Stimulated activated naive CD8-positive, alpha-beta T cell treated with anti-CD3 and anti-CD28 coated beads, Interleukin-15, amount 100 ng/mL, for 72 hours (primary cell): ENCODE measurements at regions not wholly inside any gene's neighbourhood (a gene's known extent, or its start where the extent isn't known, plus 50 kb on each side); places are given as distances from the start of the nearest gene placed in this dataset.
A peak's percentile ranks its signal among the peaks of the same experiment; 100 is the strongest.
"Not testable (repeated sequence)": the region's sequence is repeated elsewhere in the genome, so short reads cannot be mapped to it uniquely, and the experiment has no call there.

Experiments
- ATAC-seq: fragments of 150-1000 bp; cut with Tn5 transposase; 2 replicates; pipeline ENCODE4 v1.10.0; 2021; ENCODE audit warnings: mild to moderate bottlenecking, moderate library complexity
- DNase-seq, 2 donors: peaks; one replicate each; pipeline ENCODE4 v3.0.0; 2021 to 2022
- H3K27ac Mint-ChIP-seq, 2 donors: one replicate each; pipeline ENCODE4 v1.8.0; 2022; ENCODE audit warnings: mild to moderate bottlenecking in 2 of 2, mixed read lengths in 2 of 2, moderate library complexity in 2 of 2
- H3K27me3 Mint-ChIP-seq: one replicate; pipeline ENCODE4 v1.8.0; 2022; ENCODE audit warnings: mixed read lengths
- H3K4me1 Mint-ChIP-seq: one replicate; pipeline ENCODE4 v1.8.0; 2022; ENCODE audit warnings: mild to moderate bottlenecking, mixed read lengths
- H3K4me3 Mint-ChIP-seq, 2 donors: one replicate each; pipeline ENCODE4 v1.8.0; 2022; ENCODE audit warnings: mild to moderate bottlenecking in 2 of 2, mixed read lengths in 2 of 2, moderate library complexity in 1 of 2
- H3K9me3 Mint-ChIP-seq, 2 donors: one replicate each; pipeline ENCODE4 v1.8.0; 2022; ENCODE audit warnings: mixed read lengths in 2 of 2

DNA sequence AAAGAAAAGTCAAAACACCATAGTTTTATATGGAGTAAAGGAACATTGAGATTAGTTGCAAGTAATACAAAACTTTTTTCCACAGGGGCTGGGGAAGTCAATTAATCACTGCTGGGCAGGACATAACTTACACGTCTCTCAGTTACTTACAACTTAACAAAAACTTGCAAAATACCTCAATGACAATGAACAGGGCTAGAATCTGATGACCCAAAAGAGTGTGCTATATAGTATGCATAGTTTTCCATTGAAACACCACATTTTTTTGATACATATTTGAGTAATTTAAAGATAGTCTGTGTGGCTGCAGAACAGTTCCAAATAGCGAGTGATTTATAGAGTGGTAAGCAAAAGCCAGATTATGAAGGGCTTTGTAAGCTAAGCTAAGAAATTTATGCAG is 172.3 kb upstream of the TRPC5 start:
- H3K27ac Mint-ChIP-seq: no peak overlapping the region

DNA sequence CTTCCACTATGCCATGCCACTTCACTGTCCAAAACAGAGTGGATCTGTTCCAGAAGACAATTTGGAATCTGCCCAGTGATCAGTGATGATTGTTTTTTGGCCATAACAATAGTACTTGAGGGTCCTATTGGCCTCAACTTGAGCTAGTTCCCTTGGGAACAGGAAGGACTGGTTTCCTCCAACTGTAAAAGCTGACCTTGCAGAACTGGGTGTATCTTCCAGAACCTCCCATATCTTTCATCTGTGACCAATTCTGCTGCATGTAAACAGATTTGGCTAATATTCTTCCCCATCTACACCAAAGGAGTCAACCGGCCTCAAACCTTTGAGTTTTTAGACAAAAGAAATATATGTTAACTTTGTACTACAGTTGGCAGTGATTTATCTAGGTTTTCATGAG is 165.1 kb upstream of the TRPC5 start:
- no peaks in the 10 kb centered on the region for H3K4me1 Mint-ChIP-seq
- no peaks in the 10 kb centered on the region for H3K27me3 Mint-ChIP-seq
- H3K9me3 Mint-ChIP-seq: peaks cover 0 to 10% of the 10 kb centered on the region in 2 donors
- no peak overlapping the region for H3K27ac Mint-ChIP-seq
- no peak for ATAC-seq
- no peak overlapping the region for H3K4me3 Mint-ChIP-seq
- no peak for DNase-seq

More for the DNA sequence above, 172.3 kb upstream of the TRPC5 start:
- no peak for DNase-seq
- no peaks in the 10 kb centered on the region for H3K4me1 Mint-ChIP-seq
- no peak overlapping the region for H3K4me3 Mint-ChIP-seq
- H3K27me3 Mint-ChIP-seq: no peaks in the 10 kb centered on the region
- H3K9me3 Mint-ChIP-seq: no peaks in the 10 kb centered on the region
- no peak for ATAC-seq

DNA sequence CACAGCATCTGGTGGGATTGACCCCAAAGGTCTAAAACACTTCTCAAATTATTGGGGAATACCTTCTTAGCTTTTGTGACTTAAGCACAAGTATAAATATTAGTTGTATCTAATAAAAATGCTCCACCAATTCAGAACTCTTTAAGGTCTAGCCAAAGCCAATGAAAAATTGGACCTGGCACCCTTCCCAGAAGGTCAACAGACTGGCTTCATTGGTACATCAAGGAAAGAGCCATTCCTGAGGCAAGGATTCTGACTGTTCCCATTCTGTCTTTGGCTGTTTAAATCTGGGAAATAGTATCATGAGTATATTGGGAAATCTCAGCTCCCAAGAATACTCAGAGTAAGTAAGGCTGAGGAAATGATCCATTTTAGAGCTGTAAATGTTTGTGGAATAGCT is 153.0 kb upstream of the TRPC5 start:
- DNase-seq (no peak), ATAC-seq (no peak)
- no peaks in the 10 kb centered on the region for H3K9me3 Mint-ChIP-seq

DNA sequence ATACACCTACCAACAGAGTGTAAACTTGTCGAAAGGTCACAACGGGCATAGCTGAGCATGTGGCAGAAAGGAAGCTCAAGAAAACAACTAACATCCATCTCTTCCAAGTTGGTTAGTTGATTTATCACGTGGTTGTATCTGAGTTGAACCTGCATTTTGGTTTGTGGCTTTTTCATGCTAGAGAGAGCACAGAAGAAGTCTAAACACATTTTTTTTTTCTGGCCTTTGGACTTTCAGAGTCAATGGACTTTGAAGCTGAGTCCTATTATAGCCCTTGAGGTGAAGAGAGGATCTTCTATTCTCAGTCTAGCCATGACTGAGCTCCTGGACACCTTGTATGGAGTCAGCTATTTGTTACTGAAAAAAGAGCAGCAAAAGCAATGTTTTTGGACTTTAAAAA is 150.6 kb upstream of the TRPC5 start:
- H3K9me3 Mint-ChIP-seq: no peaks in the 10 kb centered on the region
- no peak for DNase-seq
- no peak for ATAC-seq
- H3K4me3 Mint-ChIP-seq: no peak overlapping the region
- H3K27me3 Mint-ChIP-seq: no peaks in the 10 kb centered on the region
- no peak overlapping the region for H3K27ac Mint-ChIP-seq
- no peaks in the 10 kb centered on the region for H3K4me1 Mint-ChIP-seq

More for the DNA sequence above, 153.0 kb upstream of the TRPC5 start:
- Mint-ChIP-seq H3K4me3 (no peak overlapping the region), H3K27me3 (no peaks in the 10 kb centered on the region), H3K27ac (no peak overlapping the region), H3K4me1 (no peaks in the 10 kb centered on the region)

DNA sequence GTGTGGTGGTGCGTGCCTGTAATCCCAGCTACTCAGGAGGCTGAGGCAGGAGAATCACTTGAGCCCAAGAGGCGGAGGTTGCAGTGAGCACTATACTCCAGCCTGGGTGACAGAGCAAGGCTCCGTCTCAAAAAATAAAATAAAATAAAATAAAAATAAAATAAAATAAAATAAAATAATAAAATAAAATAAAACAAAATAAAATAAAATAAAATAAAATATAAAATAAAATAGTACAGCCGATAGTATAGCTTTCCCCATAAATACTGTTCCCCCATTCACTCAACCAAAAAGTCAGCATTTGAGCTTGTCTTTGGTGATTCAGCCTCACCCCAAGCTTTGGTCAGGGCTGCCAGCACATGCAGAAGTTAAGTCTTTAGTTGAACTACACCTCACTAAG is 144.2 kb upstream of the TRPC5 start:
- not testable (repeated sequence) for H3K9me3 Mint-ChIP-seq

DNA sequence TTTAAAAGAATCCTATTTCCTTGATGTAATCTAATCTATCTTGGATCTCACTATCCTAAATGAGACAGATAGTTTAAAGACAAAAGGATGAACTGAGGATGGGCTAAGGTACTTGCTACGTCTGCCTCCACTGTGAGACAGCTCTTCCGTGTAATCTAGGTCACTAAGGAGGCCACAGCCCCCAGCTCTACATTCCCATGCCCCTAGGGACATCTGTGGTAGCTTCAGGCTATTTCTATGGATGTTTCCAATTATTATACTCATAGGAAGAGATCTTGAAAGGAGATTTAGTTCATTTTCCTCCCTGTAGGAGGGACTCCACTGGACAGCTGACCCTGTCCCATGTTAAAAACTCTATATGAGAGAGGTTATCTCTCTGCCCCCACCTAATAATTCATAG is 140.8 kb upstream of the TRPC5 start:
- Mint-ChIP-seq H3K4me1 (no peaks in the 10 kb centered on the region), H3K4me3 (no peak overlapping the region), H3K9me3 (no peaks in the 10 kb centered on the region), H3K27ac (no peak overlapping the region), H3K27me3 (no peaks in the 10 kb centered on the region)
- ATAC-seq: no peak
- no peak for DNase-seq

More for the DNA sequence above, 144.2 kb upstream of the TRPC5 start:
- H3K4me3 Mint-ChIP-seq, H3K27ac Mint-ChIP-seq, DNase-seq, H3K27me3 Mint-ChIP-seq, H3K4me1 Mint-ChIP-seq, ATAC-seq: not testable (repeated sequence)

DNA sequence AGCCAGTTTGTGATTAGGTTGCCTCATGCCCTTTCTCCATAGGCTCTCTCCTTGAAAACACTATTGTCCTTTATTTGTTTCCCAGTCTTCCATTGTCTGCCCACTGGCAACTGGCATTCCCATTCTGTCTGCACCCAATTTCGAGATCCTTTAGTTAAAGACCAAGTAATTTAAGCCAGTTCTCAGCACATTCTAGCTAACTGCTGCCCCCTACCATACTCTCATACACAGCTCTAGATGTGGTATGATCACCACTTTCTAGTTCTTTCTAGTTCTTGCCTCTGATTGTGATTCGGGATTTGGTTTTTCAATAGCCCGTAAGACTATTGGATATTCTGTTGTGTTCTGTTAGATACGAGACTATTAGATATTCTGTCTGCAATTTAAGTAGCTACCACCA is 135.8 kb upstream of the TRPC5 start:
- no peak for ATAC-seq
- no peak for DNase-seq
- Mint-ChIP-seq H3K27me3 (no peaks in the 10 kb centered on the region), H3K4me1 (no peaks in the 10 kb centered on the region), H3K9me3 (no peaks in the 10 kb centered on the region), H3K27ac (no peak overlapping the region), H3K4me3 (no peak overlapping the region)

DNA sequence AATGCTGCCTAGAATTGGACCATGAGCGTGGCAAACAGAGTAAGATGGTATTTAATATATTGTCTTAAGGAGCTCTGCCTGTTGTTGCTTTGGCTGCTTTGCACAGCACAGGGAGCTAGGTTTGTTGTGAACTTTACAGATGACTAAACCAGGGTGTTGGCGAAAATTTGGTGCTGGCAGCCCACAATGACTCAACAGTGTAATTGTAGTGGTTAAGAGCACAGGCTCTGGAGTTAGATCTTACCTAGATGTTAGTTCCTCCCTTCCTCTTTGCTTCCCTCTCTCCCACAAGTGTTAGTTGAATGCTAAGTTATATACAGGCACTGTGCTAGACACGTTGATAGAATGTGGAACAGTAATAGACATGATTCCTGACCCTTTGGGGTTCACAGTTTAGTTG is 128.9 kb upstream of the TRPC5 start:
- Mint-ChIP-seq H3K9me3 (no peaks in the 10 kb centered on the region), H3K4me1 (no peaks in the 10 kb centered on the region), H3K27me3 (no peaks in the 10 kb centered on the region), H3K27ac (no peak overlapping the region), H3K4me3 (no peak overlapping the region)
- ATAC-seq: peak; percentile 48
- DNase-seq: no peak

DNA sequence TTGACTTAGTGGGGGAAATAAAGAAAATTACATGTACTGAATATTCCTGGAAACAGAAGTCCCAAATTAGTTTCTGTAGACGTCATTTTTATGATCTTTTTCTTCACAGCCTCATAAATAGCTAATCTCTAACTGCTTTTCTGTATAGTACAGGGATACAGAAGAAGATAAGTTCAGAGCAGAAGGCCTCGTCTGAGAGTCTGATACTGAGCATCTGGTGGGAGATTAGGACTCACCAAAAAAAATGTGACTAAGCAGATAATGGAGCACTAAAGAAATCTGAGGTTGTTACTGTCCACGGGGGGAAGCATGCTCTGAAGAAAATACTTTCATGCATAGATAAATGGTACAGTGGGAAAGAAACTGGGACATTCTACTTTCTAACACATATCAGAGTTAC is 115.3 kb upstream of the TRPC5 start:
- no peak for ATAC-seq
- H3K4me1 Mint-ChIP-seq: no peaks in the 10 kb centered on the region
- no peaks in the 10 kb centered on the region for H3K27me3 Mint-ChIP-seq
- no peak overlapping the region for H3K27ac Mint-ChIP-seq
- DNase-seq: no peak
- no peaks in the 10 kb centered on the region for H3K9me3 Mint-ChIP-seq
- H3K4me3 Mint-ChIP-seq: no peak overlapping the region

DNA sequence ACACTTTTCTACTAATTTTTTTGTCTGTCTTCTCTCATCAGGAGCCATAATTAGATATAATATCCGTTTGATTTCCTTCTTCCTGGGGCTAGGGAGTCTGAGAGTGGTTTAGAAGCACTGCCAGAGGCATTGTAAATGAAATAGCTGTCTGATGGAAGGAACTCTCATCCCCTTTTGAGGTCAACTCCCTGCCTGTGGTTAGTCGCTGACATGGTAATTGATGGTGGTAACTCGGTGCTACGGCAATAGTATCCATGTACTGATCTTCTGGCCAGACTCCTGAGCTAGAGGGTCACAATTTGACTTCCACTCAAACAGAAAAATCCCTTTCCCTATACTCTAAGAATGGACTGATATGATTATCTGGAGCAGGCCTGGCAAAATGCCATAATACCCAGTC is 108.1 kb upstream of the TRPC5 start:
- no peak overlapping the region for H3K27ac Mint-ChIP-seq
- no peak for ATAC-seq

DNA sequence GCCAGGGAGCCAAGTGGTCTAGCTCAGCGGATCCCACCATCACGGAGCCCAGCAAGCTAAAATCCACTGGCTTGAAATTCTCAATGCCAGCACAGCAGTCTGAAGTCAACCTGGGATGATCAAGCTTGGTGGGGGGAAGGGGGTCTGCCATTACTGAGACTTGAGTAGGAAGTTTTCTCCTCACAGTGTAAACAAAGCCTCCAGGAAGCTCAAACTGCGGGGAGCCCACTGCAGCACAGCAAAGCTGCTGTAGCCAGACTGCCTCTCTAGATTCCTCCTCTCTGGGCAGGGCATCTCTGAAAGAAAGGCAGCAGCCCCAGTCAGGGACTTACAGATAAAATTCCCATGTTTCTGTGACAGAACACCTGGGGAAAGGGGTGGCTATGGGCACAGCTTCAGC is 98.8 kb upstream of the TRPC5 start:
- ATAC-seq, H3K4me3 Mint-ChIP-seq, DNase-seq, H3K9me3 Mint-ChIP-seq, H3K4me1 Mint-ChIP-seq, H3K27ac Mint-ChIP-seq, H3K27me3 Mint-ChIP-seq: not testable (repeated sequence)

More for the DNA sequence above, 108.1 kb upstream of the TRPC5 start:
- DNase-seq: no peak
- Mint-ChIP-seq H3K4me1 (no peaks in the 10 kb centered on the region), H3K9me3 (no peaks in the 10 kb centered on the region), H3K27me3 (no peaks in the 10 kb centered on the region), H3K4me3 (no peak overlapping the region)

DNA sequence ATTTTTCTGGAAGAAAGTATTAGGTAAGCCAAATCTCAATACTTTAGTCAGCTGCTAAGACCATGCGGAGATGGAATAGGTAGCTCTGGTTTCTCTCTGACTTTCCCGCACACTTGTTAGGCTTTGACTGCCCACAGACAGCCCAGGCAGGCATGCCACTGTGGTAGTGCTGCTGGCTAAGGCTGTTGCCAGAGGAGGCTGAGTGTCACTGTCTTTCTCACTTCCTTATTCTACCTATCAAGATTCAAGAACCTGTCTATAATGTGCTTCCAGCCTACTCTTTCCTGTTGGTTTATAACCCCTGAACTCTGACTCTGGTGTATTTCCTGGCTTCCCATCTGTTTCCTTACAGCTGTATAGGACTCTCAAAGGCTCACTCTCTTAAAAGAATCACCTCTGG is 81.8 kb upstream of the TRPC5 start:
- Mint-ChIP-seq H3K4me3 (no peak overlapping the region), H3K9me3 (peaks cover 0 to 6% of the 10 kb centered on the region in 2 donors), H3K27me3 (no peaks in the 10 kb centered on the region), H3K4me1 (no peaks in the 10 kb centered on the region), H3K27ac (no peak overlapping the region)
- ATAC-seq (no peak), DNase-seq (no peak)

DNA sequence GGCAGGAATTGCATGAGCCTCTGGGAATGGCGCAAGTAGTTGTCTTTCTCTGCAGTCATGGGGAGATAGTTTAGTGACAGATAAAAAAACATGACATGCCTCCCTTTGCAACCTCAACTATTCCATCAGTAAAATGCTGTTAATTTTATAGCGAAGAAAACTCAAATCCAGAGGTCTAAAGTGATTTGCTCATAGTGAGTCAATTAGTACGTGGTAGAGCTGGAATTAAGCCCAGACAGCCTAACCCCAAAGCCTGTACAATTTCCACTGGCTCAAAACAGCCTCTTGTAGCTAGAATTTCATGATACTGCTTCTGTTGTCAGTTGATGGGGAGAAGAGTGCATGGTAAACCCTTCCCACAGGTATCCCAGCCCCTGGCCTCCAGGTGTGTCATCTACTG is 81.3 kb upstream of the TRPC5 start:
- ATAC-seq: no peak
- no peak overlapping the region for H3K4me3 Mint-ChIP-seq
- no peak for DNase-seq
- H3K4me1 Mint-ChIP-seq: no peaks in the 10 kb centered on the region
- peaks cover 0 to 6% of the 10 kb centered on the region in 2 donors for H3K9me3 Mint-ChIP-seq
- H3K27me3 Mint-ChIP-seq: no peaks in the 10 kb centered on the region
- H3K27ac Mint-ChIP-seq: no peak overlapping the region

DNA sequence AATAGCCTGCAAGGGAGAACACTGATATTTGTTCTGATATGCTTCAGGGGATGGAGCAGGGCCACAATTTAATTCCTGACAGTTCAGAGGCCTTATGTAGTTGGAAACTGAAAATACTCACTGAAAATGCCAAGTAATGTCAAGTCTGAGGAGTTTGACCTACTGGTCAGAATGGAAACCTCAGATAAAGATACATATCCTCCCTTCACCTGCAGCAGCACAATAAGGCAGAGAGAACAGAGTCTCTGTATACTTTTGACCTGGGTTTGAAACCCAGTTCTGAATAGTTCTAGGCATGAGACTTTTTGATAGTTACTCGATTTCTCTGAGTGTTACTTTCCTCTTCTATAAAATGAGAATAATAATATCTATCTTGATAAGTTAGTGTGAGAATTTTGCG is 65.8 kb upstream of the TRPC5 start:
- DNase-seq (no peak), ATAC-seq (no peak)
- H3K27ac Mint-ChIP-seq: no peak overlapping the region
- no peak overlapping the region for H3K4me3 Mint-ChIP-seq
- no peaks in the 10 kb centered on the region for H3K9me3 Mint-ChIP-seq
- no peaks in the 10 kb centered on the region for H3K4me1 Mint-ChIP-seq
- H3K27me3 Mint-ChIP-seq: no peaks in the 10 kb centered on the region

DNA sequence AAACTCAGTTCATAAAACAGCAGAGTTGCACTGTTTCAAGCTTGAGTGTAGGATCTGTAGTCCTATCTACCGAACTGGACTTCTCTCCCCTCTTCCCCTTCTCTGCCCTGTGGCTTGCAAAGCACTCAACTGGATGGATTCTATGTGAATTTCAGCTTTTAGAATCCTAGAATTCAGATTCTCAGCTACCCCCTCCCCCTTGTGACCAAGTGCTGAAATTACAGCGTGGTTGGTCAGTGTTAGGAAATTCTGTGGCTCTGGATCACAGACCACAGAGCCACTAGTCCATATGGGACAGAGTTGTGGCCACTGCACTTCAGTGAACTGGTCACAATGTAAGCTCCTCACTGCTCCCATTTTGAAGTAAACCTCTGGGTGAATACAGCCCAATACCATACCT is 64.6 kb upstream of the TRPC5 start:
- Mint-ChIP-seq H3K4me1 (no peaks in the 10 kb centered on the region), H3K27ac (no peak overlapping the region), H3K4me3 (no peak overlapping the region), H3K9me3 (no peaks in the 10 kb centered on the region), H3K27me3 (no peaks in the 10 kb centered on the region)
- DNase-seq: no peak
- ATAC-seq: no peak

DNA sequence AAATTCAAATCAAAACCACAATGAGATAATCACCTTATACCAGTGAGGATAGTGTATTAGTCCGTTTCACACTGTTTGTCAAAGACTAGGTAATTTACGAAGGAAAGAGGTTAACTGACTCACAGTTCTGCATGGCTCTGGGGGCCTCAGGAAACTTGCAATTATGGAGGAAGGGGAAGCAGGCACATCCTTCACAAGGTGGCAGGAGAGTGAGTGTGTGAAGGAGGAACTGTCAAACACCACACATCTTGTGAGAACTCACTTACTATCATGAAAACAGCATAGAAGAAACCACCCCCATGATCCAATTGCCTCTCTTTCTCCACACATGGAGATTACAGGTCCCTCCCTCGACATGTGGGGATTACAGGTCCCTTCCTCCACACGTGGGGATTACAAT is 54.7 kb upstream of the TRPC5 start:
- ATAC-seq (no peak), DNase-seq (no peak)
- Mint-ChIP-seq H3K27ac (no peak overlapping the region), H3K4me1 (no peaks in the 10 kb centered on the region), H3K9me3 (no peaks in the 10 kb centered on the region), H3K27me3 (no peaks in the 10 kb centered on the region), H3K4me3 (no peak overlapping the region)
